GM23338 (cell line): ENCODE measurements at regions not wholly inside any gene's neighbourhood (a gene's known extent, or its start where the extent isn't known, plus 50 kb on each side); places are given as distances from the start of the nearest gene placed in this dataset.

Experiments
- CREB1 ChIP-seq: fragments of 250-450 bp; sonication (Bioruptor Pico); IDR thresholded peaks from 2 replicates; pipeline ENCODE4 v1.5.0; 2020; ENCODE audit warnings: low read depth, mild to moderate bottlenecking, moderate library complexity
- EZH2 ChIP-seq: fragments of 200-600 bp; sonication (generic); IDR thresholded peaks from one replicate; pipeline ENCODE4 v1.8.0; 2017; ENCODE audit warnings: antibody characterized with exemption, mild to moderate bottlenecking, low read depth; ENCODE audit not compliant: unreplicated experiment
- EZH2phosphoT487 ChIP-seq: fragments of 200-600 bp; sonication (generic); IDR thresholded peaks from one replicate; pipeline ENCODE4 v1.8.1; 2018; ENCODE audit warnings: antibody characterized with exemption; ENCODE audit not compliant: unreplicated experiment
- JUNB ChIP-seq: IDR thresholded peaks from one replicate; pipeline ENCODE4 v1.6.1; 2016; ENCODE audit warnings: antibody characterized with exemption; ENCODE audit not compliant: unreplicated experiment
- NANOG ChIP-seq: IDR thresholded peaks from 2 replicates; pipeline ENCODE4 v1.6.1; 2016; ENCODE audit warnings: antibody characterized with exemption, borderline replicate concordance
- POLR2AphosphoS5 ChIP-seq: IDR thresholded peaks from 2 replicates; pipeline ENCODE4 v1.6.1; 2016; ENCODE audit warnings: antibody characterized with exemption, low read depth
- ZNF114 ChIP-seq: fragments of 250-450 bp; sonication (Bioruptor Pico); IDR thresholded peaks from 2 replicates; pipeline ENCODE4 v1.5.0; 2020; ENCODE audit warnings: mild to moderate bottlenecking, moderate library complexity
- ZNF331 ChIP-seq: fragments of 250-450 bp; sonication (Bioruptor Pico); IDR thresholded peaks from 2 replicates; pipeline ENCODE4 v1.5.0; 2020; ENCODE audit warnings: low read depth, mild to moderate bottlenecking, moderate library complexity
- TF ChIP-seq, protein P1 (sequence below): IDR thresholded peaks from one replicate; pipeline ENCODE4 v1.6.1; 2018; ENCODE audit warnings: antibody characterized with exemption; ENCODE audit not compliant: unreplicated experiment
- TF ChIP-seq, protein P2 (sequence below), 2 experiments: fragments of 200-600 bp in 1 of 2; sonication (generic) in 1 of 2; conservative IDR thresholded peaks; 2 replicates each; pipeline versions ENCODE4 v1.5.1 to v1.6.1; 2016 to 2017; ENCODE audit warnings: antibody characterized with exemption in 2 of 2, low read depth in 2 of 2, mild to moderate bottlenecking in 2 of 2, moderate library complexity in 1 of 2
- TF ChIP-seq, protein P3 (sequence below): IDR thresholded peaks from 2 replicates; pipeline ENCODE4 v1.6.1; 2016; ENCODE audit warnings: antibody characterized with exemption

DNA sequence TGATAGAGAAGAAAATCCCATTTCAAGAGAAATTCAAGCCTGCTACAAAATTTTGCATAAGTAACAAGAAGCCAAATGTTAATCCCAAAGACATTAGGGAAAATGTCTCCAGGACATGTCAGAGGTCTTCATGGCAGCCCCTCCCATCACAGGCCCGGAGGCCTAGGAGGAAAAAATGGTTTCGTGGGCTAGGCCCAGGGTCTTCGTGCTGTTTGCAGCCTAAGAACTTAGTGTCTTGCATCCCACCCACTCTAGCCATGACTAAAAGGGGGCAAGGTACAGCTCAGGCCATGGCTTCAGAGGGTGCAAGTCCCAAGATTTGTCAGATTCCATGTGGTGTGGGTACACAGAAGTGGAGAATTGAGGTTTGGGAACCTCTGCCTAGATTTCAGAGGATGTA is 57.8 kb upstream of the TAPT1 start:
- TF ChIP-seq, protein P1, sequence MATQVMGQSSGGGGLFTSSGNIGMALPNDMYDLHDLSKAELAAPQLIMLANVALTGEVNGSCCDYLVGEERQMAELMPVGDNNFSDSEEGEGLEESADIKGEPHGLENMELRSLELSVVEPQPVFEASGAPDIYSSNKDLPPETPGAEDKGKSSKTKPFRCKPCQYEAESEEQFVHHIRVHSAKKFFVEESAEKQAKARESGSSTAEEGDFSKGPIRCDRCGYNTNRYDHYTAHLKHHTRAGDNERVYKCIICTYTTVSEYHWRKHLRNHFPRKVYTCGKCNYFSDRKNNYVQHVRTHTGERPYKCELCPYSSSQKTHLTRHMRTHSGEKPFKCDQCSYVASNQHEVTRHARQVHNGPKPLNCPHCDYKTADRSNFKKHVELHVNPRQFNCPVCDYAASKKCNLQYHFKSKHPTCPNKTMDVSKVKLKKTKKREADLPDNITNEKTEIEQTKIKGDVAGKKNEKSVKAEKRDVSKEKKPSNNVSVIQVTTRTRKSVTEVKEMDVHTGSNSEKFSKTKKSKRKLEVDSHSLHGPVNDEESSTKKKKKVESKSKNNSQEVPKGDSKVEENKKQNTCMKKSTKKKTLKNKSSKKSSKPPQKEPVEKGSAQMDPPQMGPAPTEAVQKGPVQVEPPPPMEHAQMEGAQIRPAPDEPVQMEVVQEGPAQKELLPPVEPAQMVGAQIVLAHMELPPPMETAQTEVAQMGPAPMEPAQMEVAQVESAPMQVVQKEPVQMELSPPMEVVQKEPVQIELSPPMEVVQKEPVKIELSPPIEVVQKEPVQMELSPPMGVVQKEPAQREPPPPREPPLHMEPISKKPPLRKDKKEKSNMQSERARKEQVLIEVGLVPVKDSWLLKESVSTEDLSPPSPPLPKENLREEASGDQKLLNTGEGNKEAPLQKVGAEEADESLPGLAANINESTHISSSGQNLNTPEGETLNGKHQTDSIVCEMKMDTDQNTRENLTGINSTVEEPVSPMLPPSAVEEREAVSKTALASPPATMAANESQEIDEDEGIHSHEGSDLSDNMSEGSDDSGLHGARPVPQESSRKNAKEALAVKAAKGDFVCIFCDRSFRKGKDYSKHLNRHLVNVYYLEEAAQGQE: no peak
- TF ChIP-seq, protein P2, sequence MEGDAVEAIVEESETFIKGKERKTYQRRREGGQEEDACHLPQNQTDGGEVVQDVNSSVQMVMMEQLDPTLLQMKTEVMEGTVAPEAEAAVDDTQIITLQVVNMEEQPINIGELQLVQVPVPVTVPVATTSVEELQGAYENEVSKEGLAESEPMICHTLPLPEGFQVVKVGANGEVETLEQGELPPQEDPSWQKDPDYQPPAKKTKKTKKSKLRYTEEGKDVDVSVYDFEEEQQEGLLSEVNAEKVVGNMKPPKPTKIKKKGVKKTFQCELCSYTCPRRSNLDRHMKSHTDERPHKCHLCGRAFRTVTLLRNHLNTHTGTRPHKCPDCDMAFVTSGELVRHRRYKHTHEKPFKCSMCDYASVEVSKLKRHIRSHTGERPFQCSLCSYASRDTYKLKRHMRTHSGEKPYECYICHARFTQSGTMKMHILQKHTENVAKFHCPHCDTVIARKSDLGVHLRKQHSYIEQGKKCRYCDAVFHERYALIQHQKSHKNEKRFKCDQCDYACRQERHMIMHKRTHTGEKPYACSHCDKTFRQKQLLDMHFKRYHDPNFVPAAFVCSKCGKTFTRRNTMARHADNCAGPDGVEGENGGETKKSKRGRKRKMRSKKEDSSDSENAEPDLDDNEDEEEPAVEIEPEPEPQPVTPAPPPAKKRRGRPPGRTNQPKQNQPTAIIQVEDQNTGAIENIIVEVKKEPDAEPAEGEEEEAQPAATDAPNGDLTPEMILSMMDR (conservative IDR thresholded peaks at IDR 0.05; ENCODE audit: low read depth in 2 of 2): no peak
- no peak for TF ChIP-seq CREB1 (CRISPR knock-in tag)
- no peak for TF ChIP-seq POLR2AphosphoS5
- TF ChIP-seq EZH2: no peak
- TF ChIP-seq ZNF114 (CRISPR knock-in tag): no peak
- TF ChIP-seq EZH2phosphoT487: no peak
- TF ChIP-seq, protein P3, sequence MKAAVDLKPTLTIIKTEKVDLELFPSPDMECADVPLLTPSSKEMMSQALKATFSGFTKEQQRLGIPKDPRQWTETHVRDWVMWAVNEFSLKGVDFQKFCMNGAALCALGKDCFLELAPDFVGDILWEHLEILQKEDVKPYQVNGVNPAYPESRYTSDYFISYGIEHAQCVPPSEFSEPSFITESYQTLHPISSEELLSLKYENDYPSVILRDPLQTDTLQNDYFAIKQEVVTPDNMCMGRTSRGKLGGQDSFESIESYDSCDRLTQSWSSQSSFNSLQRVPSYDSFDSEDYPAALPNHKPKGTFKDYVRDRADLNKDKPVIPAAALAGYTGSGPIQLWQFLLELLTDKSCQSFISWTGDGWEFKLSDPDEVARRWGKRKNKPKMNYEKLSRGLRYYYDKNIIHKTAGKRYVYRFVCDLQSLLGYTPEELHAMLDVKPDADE: no peak
- TF ChIP-seq JUNB: no peak
- TF ChIP-seq NANOG: no peak
- no peak for TF ChIP-seq ZNF331 (CRISPR knock-in tag)
